Mucosa of descending colon (tissue), 3 donors: ENCODE measurements at regions not wholly inside any gene's neighbourhood (a gene's known extent, or its start where the extent isn't known, plus 50 kb on each side); places are given as distances from the start of the nearest gene placed in this dataset.
"Not testable (repeated sequence)": the region's sequence is repeated elsewhere in the genome, so short reads cannot be mapped to it uniquely, and the experiment has no call there.

Experiments
- ATAC-seq: fragments of 200-7000 bp; cut with Tn5 transposase; one replicate; pipeline ENCODE4 v1.9.1; 2020; ENCODE audit warnings: mild to moderate bottlenecking, moderate library complexity
- DNase-seq, 3 donors: peaks; one replicate each; pipeline ENCODE4 v3.0.0-alpha.2; 2020
- H3K36me3 ChIP-seq: fragments of 200-600 bp; one replicate; pipeline ENCODE4 v1.8.0; 2021; ENCODE audit warnings: low read depth, mild to moderate bottlenecking
- H3K4me1 ChIP-seq: fragments of 200-600 bp; one replicate; pipeline ENCODE4 v1.8.0; 2021; ENCODE audit warnings: low read depth, mild to moderate bottlenecking
- H3K4me3 ChIP-seq: fragments of 200-600 bp; one replicate; pipeline ENCODE4 v1.8.0; 2021; ENCODE audit warnings: mild to moderate bottlenecking
- H3K9me3 ChIP-seq: fragments of 200-600 bp; one replicate; pipeline ENCODE4 v1.8.0; 2021; ENCODE audit warnings: mild to moderate bottlenecking
- CTCF ChIP-seq: fragments of 200-600 bp; IDR thresholded peaks from one replicate; pipeline ENCODE4 v1.8.0; 2022; ENCODE audit warnings: antibody characterized with exemption, mild to moderate bottlenecking
- intact Hi-C, 2 donors: fragments of 100-400 bp; cut with DNase I in 1 of 2; cut with micrococcal nuclease in 1 of 2; formaldehyde crosslinking; loops; one replicate each; pipeline versions ENCODE4 v1.11.0 to v1.11.1; 2022; cut with DNase I, micrococcal nuclease
- donor health status: DM: no; HTN: no; CAD: no; lungs with moderate emphysema.
- donor health status: DM: no; HTN: no; CAD: no.
- donor health status: DM: no; HTN: yes; CAD: no.

GRCh38 chr1:58197811-58198210 lies 348.7 kb downstream of the OMA1 start:
- Histone ChIP-seq H3K36me3 (no peaks in the 10 kb centered on the region), H3K9me3 (no peaks in the 10 kb centered on the region), H3K4me3 (no peak overlapping the region), H3K4me1 (no peaks in the 10 kb centered on the region)
- TF ChIP-seq CTCF, result no peak
- ATAC-seq (no peak), DNase-seq (no peak)
- intact Hi-C loops, result no loop called here

- Histone ChIP-seq H3K4me1 (no peaks in the 10 kb centered on the region), H3K4me3 (no peak overlapping the region), H3K9me3 (no peaks in the 10 kb centered on the region), H3K36me3 (no peaks in the 10 kb centered on the region)
- intact Hi-C loops, result no loop called here
- no peak for TF ChIP-seq CTCF
- DNase-seq (no peak), ATAC-seq (no peak)
These were observed 356.1 kb downstream of the OMA1 start for GRCh38 chr1:58190267-58190988.

GRCh38 chr1:58189453-58189852 lies 357.1 kb downstream of the OMA1 start:
- DNase-seq (no peak), ATAC-seq (no peak)
- intact Hi-C loops, result no loop called here
- no peak for TF ChIP-seq CTCF
- Histone ChIP-seq H3K9me3 (no peaks in the 10 kb centered on the region), H3K36me3 (no peaks in the 10 kb centered on the region), H3K4me3 (no peak overlapping the region), H3K4me1 (no peaks in the 10 kb centered on the region)

GRCh38 chr1:58183286-58183685 lies 363.2 kb downstream of the OMA1 start:
- no peak overlapping the region for H3K4me3 ChIP-seq
- ATAC-seq (no peak), DNase-seq (no peak)
- no peaks in the 10 kb centered on the region for H3K9me3 ChIP-seq
- H3K4me1 ChIP-seq, result no peaks in the 10 kb centered on the region
- no peaks in the 10 kb centered on the region for H3K36me3 ChIP-seq
- intact Hi-C loops, result no loop called here
- no peak for TF ChIP-seq CTCF

GRCh38 chr1:58180537-58180936 lies 366.0 kb downstream of the OMA1 start:
- DNase-seq (no peak), ATAC-seq (no peak)
- H3K36me3 ChIP-seq, result no peaks in the 10 kb centered on the region
- TF ChIP-seq CTCF, result no peak
- H3K9me3 ChIP-seq, result no peaks in the 10 kb centered on the region
- no peaks in the 10 kb centered on the region for H3K4me1 ChIP-seq
- no peak overlapping the region for H3K4me3 ChIP-seq
- intact Hi-C loops, result no loop called here

- ATAC-seq, intact Hi-C loops: not testable (repeated sequence)
These were observed 377.4 kb downstream of the OMA1 start for GRCh38 chr1:58169160-58169559.

GRCh38 chr1:58167131-58167530 lies 379.4 kb downstream of the OMA1 start:
- H3K36me3 ChIP-seq, ATAC-seq, H3K4me3 ChIP-seq, intact Hi-C loops, H3K4me1 ChIP-seq, DNase-seq, H3K9me3 ChIP-seq: not testable (repeated sequence)

More at GRCh38 chr1:58169160-58169559, 377.4 kb downstream of the OMA1 start:
- DNase-seq, H3K9me3 ChIP-seq, H3K4me1 ChIP-seq, H3K4me3 ChIP-seq, H3K36me3 ChIP-seq: not testable (repeated sequence)
